Activated T-cell treated with anti-CD3 and anti-CD28 coated beads for 4 hours (primary cell): ENCODE measurements at regions not wholly inside any gene's neighbourhood (a gene's known extent, or its start where the extent isn't known, plus 50 kb on each side); places are given as distances from the start of the nearest gene placed in this dataset.
A peak's percentile ranks its signal among the peaks of the same experiment; 100 is the strongest.
"Not testable (repeated sequence)": the region's sequence is repeated elsewhere in the genome, so short reads cannot be mapped to it uniquely, and the experiment has no call there.

Source experiments
- DNase-seq: peaks from one replicate; pipeline ENCODE4 v3.0.0-alpha.2; 2020

DNA sequence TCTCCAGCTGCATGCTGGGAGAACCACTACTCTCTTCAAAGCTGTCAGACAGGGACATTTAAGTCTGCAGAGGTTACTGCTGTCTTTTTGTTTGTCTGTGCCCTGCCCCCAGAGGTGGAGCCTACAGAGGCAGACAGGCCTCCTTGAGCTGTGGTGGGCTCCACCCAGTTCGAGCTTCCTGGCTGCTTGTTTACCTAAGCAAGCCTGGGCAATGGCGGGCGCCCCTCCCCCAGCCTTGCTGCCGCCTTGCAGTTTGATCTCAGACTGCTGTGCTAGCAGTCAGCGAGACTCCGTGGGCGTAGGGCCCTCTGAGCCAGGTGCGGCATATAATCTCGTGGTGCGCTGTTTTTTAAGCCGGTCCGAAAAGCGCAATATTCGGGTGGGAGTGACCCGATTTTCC, 215.0 kb downstream of the STIM2 start:
- DNase-seq: not testable (repeated sequence)

DNA sequence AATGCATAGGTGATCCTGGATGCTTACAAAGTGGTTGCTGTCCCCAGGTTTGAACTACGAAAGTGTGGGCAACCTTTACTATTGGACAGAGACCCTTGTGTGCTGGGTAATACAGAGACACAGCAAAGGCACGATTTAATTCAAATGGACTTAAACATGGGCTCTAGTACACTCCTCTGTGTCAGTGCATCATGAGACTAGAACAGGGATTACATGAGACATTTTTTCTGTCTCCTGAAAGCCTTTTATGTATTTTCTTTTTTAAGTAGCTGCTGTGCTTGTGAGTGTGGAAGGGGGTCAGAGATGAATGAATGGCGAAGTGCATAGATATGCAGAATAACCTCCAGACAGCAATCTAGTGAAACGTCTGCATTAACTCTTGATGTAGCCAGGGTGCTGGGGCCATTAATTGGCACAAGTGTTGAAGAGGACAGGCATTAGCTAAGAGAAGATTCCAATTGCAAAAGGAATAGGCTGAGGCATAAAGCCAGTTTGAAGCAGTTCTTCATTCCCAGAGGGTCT, 218.4 kb downstream of the STIM2 start:
- no peak for DNase-seq

DNA sequence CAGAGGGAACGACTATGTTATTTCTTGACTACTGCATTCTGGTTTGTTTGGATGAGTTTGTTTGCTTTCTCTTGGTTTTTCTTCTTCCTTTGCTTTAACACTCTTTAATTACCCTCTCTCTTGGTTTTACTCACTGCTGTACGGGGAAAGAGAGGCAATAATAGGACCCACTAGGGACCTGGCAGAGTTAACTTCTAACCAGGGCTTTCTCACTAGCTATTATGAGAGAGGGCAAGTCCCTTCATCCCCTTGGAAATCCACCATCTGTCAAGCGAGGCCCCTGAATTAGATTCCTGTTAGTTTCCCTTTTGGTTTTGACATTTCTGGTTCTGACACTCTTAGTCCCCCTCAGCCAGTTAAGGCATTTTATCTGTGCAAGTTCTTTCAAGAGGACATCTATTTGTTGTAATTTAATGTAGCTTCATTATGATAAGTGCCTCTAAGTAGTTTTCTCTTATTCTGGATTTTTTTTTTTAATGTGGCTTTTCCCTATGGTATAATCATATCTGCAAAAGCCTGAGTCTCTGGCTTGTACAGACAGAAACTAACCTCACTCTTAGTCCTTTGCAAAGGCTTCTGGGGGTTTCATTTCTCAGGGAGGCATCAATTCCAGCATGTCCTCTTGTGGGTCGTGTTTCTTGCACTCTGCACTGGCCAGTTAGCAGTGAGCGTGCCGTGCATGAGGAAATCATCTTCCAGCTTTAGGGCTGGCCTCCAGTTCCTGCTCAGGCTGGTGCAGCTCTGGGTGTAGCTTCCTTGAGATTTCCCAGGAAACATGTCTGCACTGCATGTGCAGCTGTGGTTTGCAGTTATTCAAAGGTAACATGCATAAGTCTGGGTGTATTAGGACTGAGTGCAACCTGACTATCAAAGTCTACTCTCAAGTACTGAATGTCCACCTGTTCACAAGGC, 221.3 kb downstream of the STIM2 start:
- no peak for DNase-seq

DNA sequence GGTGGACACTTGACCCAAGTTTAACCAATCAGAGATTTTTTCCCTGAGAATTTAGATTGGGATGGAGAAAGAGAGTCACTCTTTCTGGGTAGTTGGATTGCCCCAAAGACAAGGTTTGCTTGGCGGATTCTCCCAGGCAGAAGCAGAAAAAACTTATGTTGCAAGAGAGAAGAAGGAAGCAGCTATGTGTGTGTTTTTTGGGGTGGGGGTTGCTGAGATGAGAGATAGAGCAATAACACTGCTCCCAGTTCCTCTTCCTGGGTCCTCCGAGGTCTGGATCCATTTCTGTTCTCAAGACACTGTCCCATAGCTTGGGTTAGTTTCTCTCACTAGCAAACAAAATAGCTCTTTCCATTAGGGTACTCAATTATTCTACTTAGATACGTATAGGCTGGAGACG, 222.1 kb downstream of the STIM2 start:
- no peak for DNase-seq

DNA sequence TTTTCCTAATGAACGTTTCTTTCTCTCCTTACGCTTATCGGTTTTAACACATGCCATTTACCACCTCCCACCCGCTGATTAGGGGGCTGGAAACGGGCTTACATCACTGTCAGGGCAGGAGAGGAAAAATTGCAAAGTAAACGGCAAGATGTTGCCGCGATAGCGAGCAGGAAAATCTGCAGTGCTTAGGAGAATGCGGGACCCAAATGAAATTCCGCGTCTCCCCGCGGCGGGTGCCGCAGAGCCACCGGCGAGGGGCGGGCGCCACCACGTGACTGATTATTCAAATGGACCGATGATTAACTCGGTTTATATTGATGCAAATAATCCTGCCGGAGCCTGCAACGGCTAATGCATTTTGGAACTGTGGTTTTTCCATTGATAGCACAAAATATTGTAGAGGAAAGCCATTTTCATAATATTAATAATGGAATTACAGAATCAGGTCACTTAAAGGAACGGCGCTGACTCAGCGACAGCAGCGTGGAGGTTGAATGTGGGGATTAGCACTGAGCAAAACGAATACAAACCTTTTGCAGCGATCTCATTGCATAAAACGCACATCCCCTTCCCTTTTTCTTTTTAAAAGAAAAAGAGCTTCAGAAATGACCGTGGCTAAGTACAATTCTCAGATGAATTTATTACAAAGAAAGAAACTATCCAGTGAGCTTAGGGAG, 224.2 kb downstream of the STIM2 start:
- peak; percentile 4 for DNase-seq

DNA sequence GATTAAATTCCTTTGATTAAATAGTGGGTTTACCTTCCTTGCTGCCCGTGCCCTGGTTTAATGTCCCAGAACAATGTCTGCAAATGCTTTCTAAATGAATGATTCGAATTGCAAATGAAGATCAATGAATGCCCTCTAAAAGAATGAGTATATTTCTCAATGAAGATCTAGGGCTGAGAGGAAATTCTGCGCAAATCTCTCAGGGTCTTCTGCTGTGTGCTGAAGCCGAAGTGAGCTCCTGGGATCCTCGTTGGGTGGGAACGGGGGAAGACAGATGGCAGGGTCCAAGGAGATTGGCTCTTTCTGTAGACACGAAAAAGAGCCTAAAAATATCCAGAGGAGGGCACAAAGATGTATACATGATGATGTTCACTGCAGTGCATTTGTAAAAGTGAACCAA, 224.8 kb downstream of the STIM2 start:
- DNase-seq: no peak

DNA sequence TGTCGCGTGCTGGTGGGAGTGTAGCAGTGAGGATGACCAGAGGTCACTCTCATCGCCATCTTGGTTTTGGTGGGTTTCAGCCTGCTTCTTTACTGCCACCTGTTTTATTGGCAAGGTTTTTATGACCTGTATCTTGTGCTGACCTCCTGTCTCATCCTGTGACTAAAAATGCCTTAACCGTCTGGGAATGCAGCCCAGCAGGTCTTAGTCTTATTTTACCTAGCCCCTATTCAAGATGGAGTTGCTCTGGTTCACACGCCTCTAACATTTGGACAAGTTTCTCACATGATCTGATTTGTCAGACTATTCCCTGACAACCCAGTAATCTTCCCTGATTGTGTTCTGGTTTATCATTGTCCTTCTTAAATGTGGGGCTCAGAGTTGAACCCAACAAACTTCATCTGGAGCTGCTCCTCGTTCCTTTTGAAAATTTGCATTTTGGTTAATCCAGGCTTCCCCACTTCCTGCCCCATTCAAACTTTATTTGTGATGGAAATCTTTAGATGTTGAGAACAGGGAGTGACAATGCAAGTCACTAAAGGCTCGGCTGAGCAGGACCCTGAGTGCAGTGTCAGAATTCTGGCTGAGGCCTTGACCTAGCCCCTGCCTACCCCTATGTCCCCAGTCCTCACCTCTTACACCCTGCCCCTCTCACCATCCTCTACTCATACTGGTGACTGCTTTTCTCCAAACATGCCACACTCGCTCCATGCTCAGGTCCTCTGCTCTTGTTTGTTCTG, 226.8 kb downstream of the STIM2 start:
- DNase-seq: no peak

DNA sequence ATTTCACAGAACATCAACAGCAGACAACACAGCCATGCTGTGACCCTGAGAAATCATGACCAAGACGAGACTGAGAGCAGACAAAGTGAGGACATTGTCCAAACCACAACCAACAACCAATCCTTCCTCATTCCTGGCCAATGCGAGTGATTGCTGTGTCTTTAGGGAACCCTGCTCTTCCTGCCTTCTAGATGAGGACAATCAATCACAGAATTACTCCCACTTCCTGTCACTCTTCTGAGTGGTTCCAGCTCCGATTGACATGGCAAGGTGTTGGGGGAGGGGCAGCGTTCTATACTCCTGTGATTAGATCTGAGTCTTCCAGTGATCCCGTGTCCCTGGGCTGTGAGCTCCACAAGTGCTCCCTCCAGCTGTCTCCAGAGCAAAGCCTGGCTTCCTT, 227.8 kb downstream of the STIM2 start:
- no peak for DNase-seq

DNA sequence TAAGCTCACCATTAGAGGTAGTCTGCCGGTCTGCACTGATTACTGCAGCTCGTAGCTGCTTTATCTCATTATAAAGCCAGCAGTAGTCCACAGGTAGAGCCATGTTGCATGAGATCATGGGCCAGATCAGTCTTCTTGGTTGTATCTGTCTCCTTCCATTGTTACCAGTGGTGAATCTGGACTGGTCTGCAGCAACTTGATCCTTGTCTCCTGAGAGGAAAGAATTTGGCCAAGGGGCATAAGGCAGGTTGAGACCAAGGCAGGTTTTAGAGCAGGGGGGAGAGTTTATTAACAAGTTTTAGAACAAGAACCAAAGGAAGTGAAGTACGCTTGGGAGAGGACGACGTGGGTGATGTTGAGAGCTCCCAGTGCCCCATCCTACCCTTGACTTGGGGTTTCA, 228.5 kb downstream of the STIM2 start:
- DNase-seq: no peak

DNA sequence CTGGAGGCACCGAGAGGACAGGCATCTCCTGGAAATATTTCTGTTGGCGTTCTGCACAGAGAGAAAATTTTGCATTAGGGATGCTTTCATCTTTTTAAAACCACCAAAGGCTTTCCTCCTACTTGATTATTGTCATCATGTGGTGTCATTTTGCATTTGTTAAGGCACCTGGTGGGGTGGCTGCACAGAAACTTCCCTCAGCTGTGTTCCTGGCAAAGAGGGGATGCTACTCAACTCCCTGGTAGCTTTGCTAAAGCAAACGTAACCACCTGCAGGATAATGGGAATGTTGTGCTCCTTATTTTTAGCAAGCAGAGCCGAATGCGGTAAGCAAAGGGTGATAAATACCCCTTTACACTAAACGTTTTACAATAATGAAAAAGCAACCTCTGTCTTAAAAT, 229.8 kb downstream of the STIM2 start:
- no peak for DNase-seq

DNA sequence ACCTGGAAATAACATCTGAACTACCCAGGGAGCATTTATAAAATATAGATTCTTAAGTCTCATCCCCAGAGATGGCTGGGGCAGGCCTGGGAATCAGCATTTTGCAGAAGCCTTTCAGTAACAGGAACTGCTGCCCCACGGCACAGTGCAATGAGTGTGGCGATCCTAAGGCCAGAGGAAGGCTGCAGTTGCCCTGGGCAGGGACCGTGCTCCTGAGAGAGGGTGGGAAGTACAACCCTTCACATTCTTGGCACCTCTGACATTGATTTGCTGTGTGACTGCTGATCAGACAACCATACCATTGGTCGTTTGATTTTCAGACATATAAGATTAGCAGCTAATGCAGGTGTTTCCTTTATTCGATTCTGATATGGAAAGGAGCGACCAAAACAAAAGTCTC, 233.6 kb downstream of the STIM2 start:
- DNase-seq: no peak

DNA sequence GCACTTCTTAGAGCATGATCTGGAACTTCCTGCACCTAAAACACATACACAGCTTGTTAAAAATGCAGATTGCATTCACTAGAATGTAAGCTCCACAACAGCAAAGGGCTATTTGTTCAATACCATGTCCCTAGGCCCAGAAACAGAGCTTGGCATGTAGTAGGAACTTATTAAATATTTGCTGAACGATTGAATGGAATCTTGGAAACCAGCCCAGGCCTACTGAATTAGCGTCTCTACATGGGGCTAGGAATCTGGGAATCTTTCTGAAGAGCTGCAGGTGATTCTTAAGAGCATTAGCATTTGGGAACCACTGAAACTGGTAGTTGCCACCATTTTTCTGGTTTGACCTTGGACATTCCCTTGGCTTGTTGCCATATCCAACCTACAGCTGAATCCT, 234.1 kb downstream of the STIM2 start:
- no peak for DNase-seq

DNA sequence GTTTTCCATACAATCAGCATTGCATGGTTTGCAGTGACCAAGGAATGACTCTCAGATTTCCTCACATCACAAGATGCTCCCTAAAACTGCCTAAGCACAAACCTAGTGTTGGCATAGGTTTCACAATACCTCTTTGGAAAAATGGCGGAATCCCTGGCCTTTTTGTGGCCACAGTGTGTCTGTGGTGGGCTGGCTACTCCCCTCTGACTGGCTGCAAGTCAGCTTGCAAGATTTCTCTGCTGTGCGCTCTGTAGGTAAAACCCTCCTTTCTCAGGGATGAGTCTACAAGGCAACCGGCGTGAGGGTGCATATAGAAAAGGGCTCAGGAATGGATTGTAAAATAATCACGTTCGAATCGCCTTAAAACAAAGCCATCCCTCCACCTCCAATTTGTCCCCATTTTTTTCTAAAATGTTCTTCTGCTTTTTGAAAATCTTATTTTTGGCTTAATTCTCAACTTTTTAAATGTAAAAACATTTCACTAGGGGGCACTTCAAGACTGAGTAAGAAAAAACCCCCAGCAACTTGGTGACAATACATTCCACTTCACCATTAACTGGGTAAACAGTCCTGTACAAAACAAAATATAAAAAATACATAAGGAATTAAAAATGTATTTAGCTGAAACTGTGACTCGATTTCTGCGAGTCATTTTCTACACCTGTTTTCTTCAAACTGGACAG, 235.6 kb downstream of the STIM2 start:
- no peak for DNase-seq

DNA sequence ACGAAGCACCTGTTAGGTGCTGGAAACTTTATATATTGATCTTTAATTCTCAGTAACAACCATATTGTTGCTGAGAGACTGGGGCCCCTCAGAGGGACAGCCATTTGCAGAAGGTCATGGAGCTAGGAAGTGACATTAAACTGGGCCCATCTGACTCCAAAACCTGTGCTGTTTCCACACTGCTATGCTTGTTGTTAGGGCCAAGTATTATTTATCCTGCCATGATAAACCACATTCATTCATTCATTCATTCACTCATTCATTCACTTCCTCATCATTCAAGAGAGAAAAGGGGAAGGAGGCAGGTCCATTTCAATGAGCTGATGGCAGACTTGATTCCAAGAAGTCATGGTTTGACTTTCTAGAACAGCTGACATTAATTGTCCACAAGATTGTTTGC, 237.4 kb downstream of the STIM2 start:
- no peak for DNase-seq

DNA sequence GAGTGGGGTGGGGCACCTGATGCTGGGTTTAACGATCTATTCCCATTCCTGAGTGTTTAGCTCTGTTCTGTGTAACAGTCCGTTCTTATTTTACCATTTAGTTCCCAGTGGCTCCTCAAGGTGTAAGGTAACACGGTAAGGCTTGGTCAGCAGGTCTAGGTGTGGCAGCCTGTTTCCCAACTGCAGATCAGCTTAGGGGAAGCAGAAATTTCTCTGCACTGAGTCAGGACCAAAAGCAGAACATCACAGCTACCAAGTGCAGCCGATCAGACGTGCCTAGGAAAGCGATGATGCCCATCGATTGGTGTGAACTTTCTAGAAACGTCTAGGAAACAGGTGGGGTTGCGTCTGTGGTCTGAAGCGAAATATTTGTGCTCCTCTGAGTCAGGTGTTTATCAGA, 240.1 kb downstream of the STIM2 start:
- DNase-seq: no peak

DNA sequence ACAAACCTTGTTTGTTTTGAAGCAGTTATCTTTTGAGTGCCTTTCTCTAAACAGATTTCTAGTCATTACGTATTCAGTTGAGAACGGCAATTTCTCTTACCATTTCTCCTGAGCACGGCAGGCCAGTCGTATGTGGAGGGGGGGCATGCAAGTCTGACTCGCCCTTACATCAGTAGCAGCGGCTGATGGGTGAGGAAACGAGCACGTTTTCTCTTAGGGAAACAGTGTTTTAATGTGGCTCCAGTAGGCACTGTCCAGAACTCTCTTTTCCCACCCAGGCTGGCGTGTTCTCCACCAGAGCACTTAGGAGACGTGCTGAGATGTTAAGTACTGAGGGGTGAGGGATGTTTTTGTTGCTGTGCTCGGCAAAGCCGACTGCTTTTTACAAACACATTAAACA, 240.5 kb downstream of the STIM2 start:
- DNase-seq: no peak

DNA sequence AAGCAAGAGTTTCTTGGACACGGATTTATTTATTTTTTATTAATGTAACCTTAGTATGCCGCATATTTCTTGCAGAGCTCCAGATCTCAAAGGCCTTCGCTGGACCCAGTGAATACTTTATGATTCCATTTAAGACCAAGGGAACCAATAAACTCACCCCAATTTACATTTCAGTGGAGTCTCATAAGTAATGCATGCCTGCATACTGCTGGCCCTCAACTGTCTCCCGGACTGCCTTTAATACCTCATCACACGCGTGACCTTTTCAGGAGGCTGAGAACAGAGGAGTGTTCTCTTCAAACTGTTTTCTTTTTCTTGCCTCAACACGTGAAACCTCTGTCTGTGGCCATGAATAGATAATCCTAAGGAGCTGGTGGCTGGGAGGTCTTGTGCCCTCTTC, 240.9 kb downstream of the STIM2 start:
- no peak for DNase-seq

DNA sequence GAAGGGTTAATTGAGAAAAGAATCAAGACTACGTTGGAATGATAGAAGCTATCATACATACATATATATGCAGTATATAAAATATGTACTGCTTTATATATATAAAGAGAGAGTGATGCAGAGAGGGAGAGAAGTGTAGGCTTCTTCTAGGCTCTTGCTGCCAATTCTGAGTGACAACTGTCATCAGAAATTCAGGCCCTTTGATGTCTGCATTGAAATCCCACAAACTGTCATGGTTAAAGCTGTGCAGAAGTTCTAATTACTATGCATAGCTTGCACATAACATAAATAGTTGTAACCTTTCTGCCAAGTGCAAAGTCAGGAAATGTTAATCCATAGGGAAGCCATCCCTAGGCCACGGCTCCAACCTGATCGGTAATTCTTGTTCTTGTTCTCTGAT, 251.0 kb downstream of the STIM2 start:
- no peak for DNase-seq

DNA sequence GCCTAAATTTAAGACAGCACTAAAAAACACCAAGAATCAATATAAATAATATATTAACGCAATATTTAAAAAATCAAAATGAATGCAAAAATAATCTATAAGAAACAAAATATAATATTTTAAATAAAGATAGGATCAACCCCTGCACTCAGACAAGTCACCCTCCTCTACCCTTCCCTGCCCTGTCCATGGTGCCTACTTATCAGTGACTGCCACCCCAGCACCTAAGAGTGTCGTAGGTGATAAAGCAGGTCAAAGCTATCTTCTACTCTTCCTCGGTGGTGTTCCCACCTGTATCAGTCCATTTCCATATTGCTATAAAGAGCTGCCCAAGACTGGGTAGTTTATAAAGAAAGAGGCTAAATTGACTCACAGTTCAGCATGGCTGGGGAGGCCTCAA, 251.9 kb downstream of the STIM2 start:
- DNase-seq: no peak

DNA sequence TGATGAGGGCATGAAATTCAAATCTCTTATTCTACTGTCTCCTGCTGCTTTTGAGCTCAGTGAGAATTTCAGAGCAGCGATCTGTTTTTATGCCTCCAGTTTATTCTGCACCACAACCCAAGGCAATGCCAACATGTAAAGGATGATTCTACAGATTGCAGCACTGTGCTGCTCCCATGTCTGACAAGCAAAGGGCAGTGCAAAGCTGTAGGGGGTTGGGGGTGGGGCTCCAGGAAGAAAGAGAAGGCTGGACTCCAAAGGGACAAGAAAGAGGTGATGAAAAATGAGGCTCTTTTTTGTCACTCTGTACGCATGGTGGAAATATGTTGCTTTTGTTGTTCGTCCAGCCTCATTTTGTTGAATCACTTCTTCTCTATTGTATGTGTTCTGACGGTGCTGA, 254.6 kb downstream of the STIM2 start:
- DNase-seq: no peak

DNA sequence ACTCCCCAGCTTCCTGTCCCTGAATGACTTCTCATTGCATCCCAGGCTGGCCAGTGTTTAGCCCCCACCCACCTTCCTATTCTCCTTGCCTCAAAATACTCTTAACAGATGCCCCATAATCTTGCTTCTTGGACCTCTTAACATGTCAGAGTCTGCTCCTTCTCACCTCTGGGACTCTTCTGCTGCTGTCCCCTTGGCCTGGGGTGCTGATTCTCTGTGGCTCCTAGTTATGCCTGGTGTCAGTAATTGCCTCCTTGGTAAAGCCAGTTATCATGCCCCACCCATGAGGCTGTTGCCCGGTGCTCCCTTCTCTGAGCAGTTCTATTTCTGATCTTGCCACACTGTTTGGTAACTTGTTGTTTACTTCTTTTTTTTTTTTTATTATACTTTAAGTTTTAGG, 256.8 kb downstream of the STIM2 start:
- DNase-seq: no peak

DNA sequence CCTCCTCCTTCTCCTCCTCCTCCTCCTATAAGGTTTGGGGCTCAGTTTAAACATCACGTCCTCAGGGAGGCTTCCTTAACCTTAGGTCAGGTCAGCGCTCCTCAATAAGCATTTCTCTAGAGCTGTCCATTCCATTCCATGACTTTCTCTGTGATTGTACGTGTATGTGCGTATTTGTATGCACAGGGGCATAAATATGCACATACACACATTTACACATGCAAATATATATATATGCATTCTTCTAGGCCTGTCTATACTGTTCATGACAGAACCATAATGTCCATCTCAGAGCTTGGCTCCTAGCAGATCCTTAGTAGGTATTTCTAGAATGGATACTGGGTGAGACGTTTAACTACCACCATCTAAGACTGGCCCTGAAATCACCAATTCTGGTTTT, 258.6 kb downstream of the STIM2 start:
- DNase-seq: no peak

DNA sequence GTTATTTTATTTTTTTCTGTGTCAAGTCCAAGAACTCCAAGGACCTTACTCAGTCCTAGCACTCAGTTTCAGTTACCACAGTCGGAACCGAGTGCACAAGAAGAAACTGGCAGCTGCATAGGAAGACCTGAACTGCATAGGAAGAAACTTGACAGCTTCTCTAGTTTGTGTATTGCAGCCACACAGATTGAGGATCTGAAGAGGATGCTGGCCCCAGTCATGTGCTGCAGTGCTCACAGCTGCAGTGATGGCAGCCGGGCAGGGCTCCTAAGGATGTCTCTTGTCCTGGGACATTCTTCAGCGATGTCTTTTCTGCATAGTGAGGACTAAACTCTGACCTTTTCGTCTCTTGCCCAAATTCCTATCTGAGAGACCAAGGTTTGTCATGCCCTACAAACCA, 261.2 kb downstream of the STIM2 start:
- no peak for DNase-seq
